Tibial nerve (tissue), 3 donors: ENCODE measurements at regions not wholly inside any gene's neighbourhood (a gene's known extent, or its start where the extent isn't known, plus 50 kb on each side); places are given as distances from the start of the nearest gene placed in this dataset.

ENCODE experiments used
- CTCF ChIP-seq, 5 experiments: fragments of 200-600 bp in 3 of 5; fragments of 450-650 bp in 2 of 5; sonication (generic) in 3 of 5; IDR thresholded peaks; one replicate each; pipeline ENCODE4 v1.5.1; 2016 to 2019; ENCODE audit warnings: antibody characterized with exemption in 5 of 5, mild to moderate bottlenecking in 3 of 5, moderate library complexity in 2 of 5
- POLR2A ChIP-seq, 2 donors: fragments of 450-650 bp; IDR thresholded peaks; one replicate each; pipeline ENCODE4 v1.6.1; 2017; ENCODE audit warnings: antibody characterized with exemption in 2 of 2, mild to moderate bottlenecking in 2 of 2, moderate library complexity in 2 of 2

- TF ChIP-seq CTCF (IDR thresholded peaks at IDR 0.05) (no peak), POLR2A (IDR thresholded peaks at IDR 0.05) (no peak)
Observed at GRCh38 chr16:65283181-65283651, 161.4 kb upstream of the CDH11 start.
